ENCODE measurements at regions not wholly inside any gene's neighbourhood (a gene's known extent, or its start where the extent isn't known, plus 50 kb on each side); places are given as distances from the start of the nearest gene placed in this dataset.
A peak's percentile ranks its signal among the peaks of the same experiment; 100 is the strongest.

- no peak overlapping the region for H3K4me3 ChIP-seq (ENCODE audit: low read length)
- DNase-seq (ENCODE audit: low read depth) = no peak
- no peak for TF ChIP-seq CTCF (IDR thresholded peaks at IDR 0.05; ENCODE audit: insufficient read depth, low read depth, low read length, missing control alignments)
Observed at GRCh38 chr11:26837154-26837553, 115.3 kb upstream of the SLC5A12 start.

- TF ChIP-seq CTCF (IDR thresholded peaks at IDR 0.05; ENCODE audit: insufficient read depth, low read depth, low read length, missing control alignments) = no peak
- H3K4me3 ChIP-seq (ENCODE audit: low read length) = no peak overlapping the region
- DNase-seq (ENCODE audit: low read depth) = no peak
Observed at GRCh38 chr11:26839911-26840698, 118.2 kb upstream of the SLC5A12 start.

GRCh38 chr11:26841818-26842473 is 120.1 kb upstream of the SLC5A12 start:
- no peak for TF ChIP-seq CTCF (IDR thresholded peaks at IDR 0.05; ENCODE audit: insufficient read depth, low read depth, low read length, missing control alignments)
- DNase-seq (ENCODE audit: low read depth) = peak; percentile 16
- H3K4me3 ChIP-seq (ENCODE audit: low read length) = no peak overlapping the region

GRCh38 chr11:26842478-26843282 is 120.8 kb upstream of the SLC5A12 start:
- H3K4me3 ChIP-seq (ENCODE audit: low read length) = no peak overlapping the region
- peak; percentile 3 for DNase-seq (ENCODE audit: low read depth)
- TF ChIP-seq CTCF (IDR thresholded peaks at IDR 0.05; ENCODE audit: insufficient read depth, low read depth, low read length, missing control alignments) = no peak

GRCh38 chr11:26843539-26843938 is 121.7 kb upstream of the SLC5A12 start:
- TF ChIP-seq CTCF (IDR thresholded peaks at IDR 0.05; ENCODE audit: insufficient read depth, low read depth, low read length, missing control alignments) = no peak
- no peak for DNase-seq (ENCODE audit: low read depth)
- no peak overlapping the region for H3K4me3 ChIP-seq (ENCODE audit: low read length)

- no peak for DNase-seq (ENCODE audit: low read depth)
- TF ChIP-seq CTCF (IDR thresholded peaks at IDR 0.05; ENCODE audit: insufficient read depth, low read depth, low read length, missing control alignments) = no peak
- no peak overlapping the region for H3K4me3 ChIP-seq (ENCODE audit: low read length)
Observed at GRCh38 chr11:26844963-26845362, 123.1 kb upstream of the SLC5A12 start.
